ENCODE measurements at regions not wholly inside any gene's neighbourhood (a gene's known extent, or its start where the extent isn't known, plus 50 kb on each side); places are given as distances from the start of the nearest gene placed in this dataset.

DNA sequence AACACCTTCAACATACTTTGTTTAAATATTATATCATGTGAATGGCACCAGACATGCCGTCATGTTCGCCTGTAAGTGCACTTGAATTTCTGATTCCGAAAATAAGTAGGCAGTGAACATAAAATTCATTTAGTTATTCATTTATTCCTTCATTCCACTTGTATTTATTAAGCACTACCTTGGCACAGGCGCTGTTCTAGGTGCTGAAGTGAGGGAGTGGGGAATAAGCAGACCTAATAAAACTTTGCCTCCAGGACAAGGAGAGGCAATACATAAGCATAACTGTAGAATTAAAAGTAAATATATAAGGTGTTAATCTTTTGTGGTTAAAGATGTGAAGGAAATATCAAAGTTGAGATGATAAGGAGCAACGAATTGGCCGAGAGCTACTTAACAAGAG lies 297.4 kb downstream of the TENT4A start:
- FAIRE-seq, result no peak
- TF ChIP-seq, protein P1, sequence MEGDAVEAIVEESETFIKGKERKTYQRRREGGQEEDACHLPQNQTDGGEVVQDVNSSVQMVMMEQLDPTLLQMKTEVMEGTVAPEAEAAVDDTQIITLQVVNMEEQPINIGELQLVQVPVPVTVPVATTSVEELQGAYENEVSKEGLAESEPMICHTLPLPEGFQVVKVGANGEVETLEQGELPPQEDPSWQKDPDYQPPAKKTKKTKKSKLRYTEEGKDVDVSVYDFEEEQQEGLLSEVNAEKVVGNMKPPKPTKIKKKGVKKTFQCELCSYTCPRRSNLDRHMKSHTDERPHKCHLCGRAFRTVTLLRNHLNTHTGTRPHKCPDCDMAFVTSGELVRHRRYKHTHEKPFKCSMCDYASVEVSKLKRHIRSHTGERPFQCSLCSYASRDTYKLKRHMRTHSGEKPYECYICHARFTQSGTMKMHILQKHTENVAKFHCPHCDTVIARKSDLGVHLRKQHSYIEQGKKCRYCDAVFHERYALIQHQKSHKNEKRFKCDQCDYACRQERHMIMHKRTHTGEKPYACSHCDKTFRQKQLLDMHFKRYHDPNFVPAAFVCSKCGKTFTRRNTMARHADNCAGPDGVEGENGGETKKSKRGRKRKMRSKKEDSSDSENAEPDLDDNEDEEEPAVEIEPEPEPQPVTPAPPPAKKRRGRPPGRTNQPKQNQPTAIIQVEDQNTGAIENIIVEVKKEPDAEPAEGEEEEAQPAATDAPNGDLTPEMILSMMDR (IDR thresholded peaks at IDR 0.05; ENCODE audit: insufficient read depth, missing control alignments), result no peak
- DNase-seq (ENCODE audit: insufficient read length, low spot score), result no peak

DNA sequence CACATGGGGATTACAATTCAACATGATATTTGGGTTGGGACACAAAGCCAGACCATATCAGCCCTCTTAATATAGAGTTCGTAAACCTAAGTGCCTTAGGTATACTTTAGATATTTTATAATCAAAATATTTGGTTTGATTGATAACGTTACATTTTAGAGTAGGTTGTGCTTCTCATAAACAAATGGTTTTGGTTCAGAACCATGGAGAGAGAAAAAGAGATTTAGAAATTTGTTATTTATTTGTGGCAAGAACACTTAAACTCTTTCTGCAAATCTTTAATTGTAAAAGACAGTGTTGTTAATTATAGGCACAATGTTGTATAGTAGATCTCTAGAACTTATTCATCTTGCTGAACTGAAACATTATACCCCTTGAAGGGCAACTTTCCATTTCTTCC lies 298.8 kb downstream of the TENT4A start:
- no peak for DNase-seq (ENCODE audit: insufficient read length, low spot score)
- TF ChIP-seq, protein P1 (IDR thresholded peaks at IDR 0.05; ENCODE audit: insufficient read depth, missing control alignments), result no peak
- no peak for FAIRE-seq

- FAIRE-seq (no peak), DNase-seq (ENCODE audit: insufficient read length, low spot score) (no peak)
- TF ChIP-seq, protein P1 (IDR thresholded peaks at IDR 0.05; ENCODE audit: insufficient read depth, missing control alignments), result no peak
Measured at GRCh38 chr5:7014611-7015010, 301.4 kb downstream of the TENT4A start.

DNA sequence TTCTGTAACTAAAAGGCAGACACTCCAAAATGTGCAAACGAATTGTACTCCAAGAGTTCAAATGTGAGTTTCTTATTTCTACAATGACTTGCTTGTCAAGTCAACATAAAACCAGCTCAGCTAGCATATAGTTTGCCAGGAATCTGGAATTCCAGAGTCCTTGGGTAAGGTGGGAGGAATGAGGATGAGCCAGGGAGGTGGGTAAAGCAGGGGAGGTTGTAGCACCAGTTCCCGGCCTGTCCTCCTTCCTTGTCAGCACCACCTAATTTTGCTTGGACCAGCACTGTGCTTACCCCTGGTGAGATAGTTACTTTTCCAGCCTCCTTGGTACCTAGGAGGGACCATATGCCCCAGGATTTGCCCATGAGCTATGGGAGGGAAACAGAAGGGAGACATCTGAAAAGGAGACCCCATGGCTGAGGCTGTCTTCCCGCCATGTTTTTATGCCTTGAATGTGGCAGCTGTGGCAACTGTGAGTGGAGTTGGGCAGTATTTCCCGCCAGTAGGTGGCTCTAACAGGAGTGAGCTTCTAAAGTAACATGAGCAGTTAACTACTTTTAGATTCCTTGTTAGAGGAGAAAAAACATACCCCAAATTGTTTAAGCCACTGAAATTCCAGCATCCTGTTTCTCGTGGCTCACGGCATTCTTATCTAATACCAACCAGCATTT lies 302.5 kb downstream of the TENT4A start:
- TF ChIP-seq, protein P1 (IDR thresholded peaks at IDR 0.05; ENCODE audit: insufficient read depth, missing control alignments), result no peak
- FAIRE-seq (no peak), DNase-seq (ENCODE audit: insufficient read length, low spot score) (no peak)

DNA sequence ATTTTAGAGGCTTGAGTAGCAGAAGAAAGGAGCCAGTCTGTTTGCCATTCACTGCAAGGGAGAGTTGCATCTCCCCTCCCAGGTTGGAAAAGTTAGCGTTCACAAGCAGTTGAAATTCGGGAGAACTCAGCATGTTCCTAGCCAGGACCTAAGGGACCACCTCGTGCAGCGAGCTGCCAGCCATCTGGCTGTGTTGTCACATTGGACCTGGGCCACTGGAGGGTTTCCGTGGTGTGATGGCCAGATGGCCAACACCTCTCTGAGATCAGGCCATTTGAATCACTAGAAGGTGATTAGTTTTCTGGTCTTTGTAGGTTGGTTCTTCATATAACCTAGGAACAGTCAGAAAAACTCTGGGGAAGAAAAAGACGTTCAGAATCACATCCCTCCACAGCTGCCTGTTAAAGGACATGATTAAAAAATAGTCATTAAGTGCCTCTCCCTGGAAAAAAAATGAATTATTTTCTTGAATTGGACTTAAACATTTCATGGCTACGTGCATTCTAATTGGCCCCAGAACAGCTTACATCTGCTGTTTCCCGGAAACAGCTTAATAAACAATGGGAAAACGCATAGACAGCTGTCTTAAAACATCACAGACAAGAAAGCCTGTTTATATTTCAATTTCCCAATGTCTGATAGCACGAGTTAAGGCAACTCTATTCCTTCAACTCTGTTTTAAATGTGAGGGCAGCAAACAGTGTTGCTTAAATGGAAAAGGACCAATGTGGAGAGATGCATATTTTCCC lies 303.9 kb downstream of the TENT4A start:
- no peak for DNase-seq (ENCODE audit: insufficient read length, low spot score)
- TF ChIP-seq, protein P1 (IDR thresholded peaks at IDR 0.05; ENCODE audit: insufficient read depth, missing control alignments), result no peak
- FAIRE-seq, result no peak

DNA sequence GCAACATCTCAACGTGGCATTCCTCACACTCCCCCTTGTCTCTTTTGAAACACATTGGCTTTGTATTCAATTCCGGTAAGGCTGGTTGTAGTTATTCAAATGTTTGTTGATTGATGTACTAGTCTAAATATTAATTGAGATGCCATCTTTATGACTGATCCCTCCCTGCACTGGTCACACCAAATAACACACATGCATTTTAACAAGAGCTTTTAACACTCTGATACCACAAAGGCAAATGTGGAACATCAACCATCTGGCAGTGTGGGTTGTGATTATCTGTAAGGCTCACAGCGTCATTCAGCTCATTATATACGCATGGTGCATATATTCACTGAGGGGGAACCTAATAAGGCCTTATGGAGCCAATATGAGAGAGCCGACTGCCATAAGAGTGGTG lies 305.0 kb downstream of the TENT4A start:
- no peak for DNase-seq (ENCODE audit: insufficient read length, low spot score)
- TF ChIP-seq, protein P1 (IDR thresholded peaks at IDR 0.05; ENCODE audit: insufficient read depth, missing control alignments), result no peak
- no peak for FAIRE-seq

- FAIRE-seq, result no peak
- DNase-seq (ENCODE audit: insufficient read length, low spot score), result no peak
- TF ChIP-seq, protein P1 (IDR thresholded peaks at IDR 0.05; ENCODE audit: insufficient read depth, missing control alignments), result no peak
Measured at GRCh38 chr5:7018601-7019000, 305.4 kb downstream of the TENT4A start.

All from D721Med (cell line).